Esophagus squamous epithelium (tissue), 4 donors: ENCODE measurements at regions not wholly inside any gene's neighbourhood (a gene's known extent, or its start where the extent isn't known, plus 50 kb on each side); places are given as distances from the start of the nearest gene placed in this dataset.

ENCODE experiments used
- CTCF ChIP-seq, 6 experiments: fragments of 450-650 bp in 4 of 6; fragments of 200-600 bp in 2 of 6; sonication (generic) in 2 of 6; IDR thresholded peaks; one replicate each; pipeline ENCODE4 v1.5.1; 2016 to 2019; ENCODE audit warnings: antibody characterized with exemption in 6 of 6, mild to moderate bottlenecking in 4 of 6, moderate library complexity in 4 of 6
- POLR2A ChIP-seq, 4 donors: fragments of 450-650 bp; IDR thresholded peaks; one replicate each; pipeline ENCODE4 v1.6.1; 2017; ENCODE audit warnings: antibody characterized with exemption in 4 of 4, mild to moderate bottlenecking in 4 of 4, moderate library complexity in 3 of 4

GRCh38 chr6:34645627-34646026 lies 50.9 kb downstream of the ILRUN start:
- TF ChIP-seq POLR2A (IDR thresholded peaks at IDR 0.05) (no peak), CTCF (IDR thresholded peaks at IDR 0.05) (no peak)
